GOT3 (cell line): ENCODE measurements at regions not wholly inside any gene's neighbourhood (a gene's known extent, or its start where the extent isn't known, plus 50 kb on each side); places are given as distances from the start of the nearest gene placed in this dataset.

Source experiments
- DNase-seq: peaks from one replicate; lab custom pipeline; 2025; ENCODE audit warnings: mixed read lengths; lab: John Stamatoyannopoulos, UW

DNA sequence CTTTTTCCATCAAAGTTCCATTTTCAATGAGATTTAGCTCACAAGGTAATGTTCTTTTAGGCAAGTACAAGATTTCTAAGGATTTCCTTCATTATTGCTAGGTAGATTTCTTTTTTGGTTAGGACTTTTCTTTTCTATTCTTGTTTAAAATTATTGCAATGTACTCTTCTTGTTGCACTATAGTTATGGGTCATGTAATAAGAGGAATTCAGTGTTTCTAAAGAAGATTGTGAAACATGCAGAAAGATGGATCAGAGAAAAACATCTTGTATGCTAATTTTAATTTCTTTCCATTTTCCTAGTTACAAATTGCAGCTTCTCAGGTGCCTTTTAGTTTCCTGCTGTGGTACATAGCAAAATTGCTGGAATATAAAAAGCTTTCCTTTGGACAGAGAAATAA lies 56.1 kb downstream of the BTG1 start:
- DNase-seq, result no peak

DNA sequence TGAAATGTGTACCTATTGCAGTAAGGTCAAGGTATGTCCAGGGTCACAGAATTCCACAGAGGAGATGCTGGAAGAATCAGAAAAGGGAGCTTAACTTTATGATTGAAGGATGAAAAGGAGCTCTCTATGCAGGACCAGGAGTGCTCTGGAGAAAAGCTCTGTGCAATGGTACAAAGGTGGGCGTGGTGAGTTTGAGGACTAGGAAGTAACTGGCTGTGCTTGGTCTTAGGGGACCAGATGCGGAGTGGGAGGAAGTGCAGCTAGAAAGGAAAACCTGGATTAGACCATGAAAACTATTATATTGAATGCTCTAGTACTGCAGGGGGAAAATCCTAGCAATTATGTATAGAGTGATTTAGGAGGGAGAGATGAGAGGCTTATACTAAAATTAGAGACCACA lies 56.8 kb downstream of the BTG1 start:
- no peak for DNase-seq

DNA sequence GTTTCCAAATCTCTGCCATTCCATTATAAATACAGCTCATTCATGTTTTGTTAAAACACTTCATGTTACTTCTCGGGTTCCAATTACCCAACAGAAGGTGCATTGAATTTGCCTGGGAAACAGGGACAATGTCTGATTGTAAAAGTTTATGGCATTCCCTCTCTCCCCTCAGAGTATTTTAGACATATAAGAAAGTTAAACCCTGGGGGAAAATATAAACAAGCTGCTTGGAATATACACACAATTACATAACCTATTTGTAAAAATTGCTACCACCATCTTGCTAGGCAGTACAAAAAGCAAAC lies 60.0 kb downstream of the BTG1 start:
- no peak for DNase-seq

DNA sequence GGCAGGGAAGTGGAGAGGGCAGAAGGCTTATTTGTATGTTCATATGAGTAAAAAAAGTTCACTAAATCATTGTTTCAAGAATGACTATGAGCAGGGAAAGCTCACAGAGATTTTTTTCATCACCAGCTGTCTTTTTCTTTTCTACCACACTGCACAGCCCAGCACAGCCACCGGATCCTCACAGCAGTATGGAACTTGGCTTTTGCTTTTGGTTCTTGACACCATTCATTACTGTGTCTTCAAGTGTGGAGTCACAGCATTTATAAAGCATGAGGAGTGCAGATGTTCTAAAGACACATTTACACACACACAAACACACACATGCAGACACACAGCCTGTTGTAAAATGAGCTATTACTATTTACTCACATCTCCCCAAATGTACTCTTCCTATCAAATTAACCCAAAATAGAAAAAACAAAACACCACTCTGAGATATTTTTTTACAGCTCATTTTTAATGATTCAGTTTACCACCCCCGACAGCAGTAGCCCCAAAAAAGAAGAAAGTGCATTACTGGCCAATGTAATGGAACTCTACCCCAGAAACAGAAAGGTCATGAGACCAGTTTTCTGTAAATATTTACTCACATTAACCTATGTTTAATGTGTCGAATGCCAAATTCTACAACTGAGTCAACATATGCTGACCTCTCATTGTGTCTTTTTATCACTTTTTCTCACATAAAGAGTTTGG lies 60.5 kb downstream of the BTG1 start:
- no peak for DNase-seq

DNA sequence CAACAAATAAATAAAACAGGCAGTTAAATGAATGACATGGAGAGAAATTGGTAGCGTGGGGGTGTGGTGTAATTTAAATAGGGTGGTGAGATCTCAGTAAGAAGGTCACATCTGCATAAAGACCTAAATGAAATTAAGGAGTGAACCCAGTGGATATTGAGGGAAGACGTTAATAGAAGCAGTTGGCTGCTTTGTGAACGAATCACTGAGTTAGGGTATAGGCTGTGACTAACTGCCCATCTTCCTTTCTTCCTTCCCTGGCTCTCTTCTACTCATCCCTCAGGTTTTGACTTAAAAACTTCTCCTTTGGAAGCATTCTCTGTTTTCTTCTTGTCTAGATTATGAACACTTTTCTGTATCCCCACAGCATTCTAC lies 64.7 kb downstream of the BTG1 start:
- DNase-seq, result no peak

DNA sequence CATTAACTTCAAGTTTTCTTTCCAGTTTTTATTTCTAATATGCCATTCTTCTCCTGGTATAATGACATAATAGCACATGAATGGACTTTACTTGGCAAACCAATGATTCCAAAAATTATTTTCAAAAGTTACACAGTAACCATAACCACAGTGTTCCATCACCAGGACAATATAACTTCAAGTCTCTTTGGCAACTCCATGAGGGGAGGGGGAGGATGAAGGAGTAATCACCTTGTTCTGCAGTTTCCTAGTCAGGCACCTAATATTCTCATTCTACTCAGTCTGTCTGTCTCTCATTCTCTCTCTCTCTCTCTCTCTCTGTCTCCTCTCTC lies 66.6 kb downstream of the BTG1 start:
- DNase-seq, result no peak

DNA sequence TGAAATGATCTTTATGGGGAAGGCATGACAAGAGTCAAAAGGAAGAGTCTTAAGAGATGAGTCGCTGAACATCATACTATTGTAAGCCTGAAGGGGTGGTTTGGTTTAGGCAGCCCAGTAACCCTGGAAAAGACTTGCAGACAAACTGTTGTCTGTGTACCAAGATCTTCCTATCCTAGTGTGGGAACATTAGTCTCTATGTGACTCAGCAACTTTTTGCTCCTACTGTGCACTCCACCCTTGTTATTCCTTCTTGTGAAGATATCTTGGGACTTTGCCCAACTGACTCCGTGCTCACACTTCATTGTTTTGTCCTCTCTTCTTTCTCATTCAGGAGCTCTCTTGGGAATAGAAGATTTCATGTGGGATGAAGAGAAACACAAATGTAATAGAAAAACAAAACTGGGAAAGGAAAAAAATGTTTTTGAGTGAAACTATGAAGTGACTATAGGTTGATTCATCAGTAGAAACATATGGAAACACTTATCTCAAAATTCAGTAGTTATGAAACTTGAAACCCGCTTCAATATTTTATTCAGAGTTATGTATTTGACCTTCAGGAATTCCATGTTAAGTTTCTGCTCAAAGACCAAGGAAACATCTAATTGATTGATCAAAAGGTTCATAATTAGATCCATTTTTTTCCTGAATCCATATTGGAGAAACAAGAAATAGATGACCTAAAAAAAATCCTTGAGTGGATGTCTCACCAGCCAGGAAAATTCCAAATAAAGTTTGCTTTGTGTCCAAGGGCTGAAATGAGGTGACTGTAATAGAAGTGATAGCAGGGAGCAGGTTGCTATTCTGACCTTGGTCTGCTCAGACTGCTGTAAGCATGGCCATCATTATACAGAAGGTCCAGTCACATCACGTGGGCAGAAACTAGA lies 67.2 kb downstream of the BTG1 start:
- no peak for DNase-seq

DNA sequence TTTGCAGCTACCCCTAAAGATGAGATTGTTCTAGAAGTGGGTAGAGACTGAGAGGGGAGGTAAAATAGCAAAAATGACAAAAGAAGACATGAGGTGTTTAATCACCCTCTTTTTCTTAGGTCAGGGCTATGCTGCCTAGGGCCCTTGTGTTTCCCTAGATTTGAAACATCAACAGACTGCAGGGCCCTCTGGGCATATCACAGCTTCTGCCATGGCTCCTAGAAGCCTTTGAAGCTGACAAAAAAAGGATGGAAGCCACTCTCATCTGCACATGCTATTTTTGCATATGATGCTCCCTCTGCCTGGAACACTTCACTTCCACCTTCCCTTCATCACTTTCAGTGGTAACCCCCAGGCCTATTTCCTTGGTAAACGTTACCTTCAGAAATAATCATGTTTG lies 68.1 kb downstream of the BTG1 start:
- no peak for DNase-seq

DNA sequence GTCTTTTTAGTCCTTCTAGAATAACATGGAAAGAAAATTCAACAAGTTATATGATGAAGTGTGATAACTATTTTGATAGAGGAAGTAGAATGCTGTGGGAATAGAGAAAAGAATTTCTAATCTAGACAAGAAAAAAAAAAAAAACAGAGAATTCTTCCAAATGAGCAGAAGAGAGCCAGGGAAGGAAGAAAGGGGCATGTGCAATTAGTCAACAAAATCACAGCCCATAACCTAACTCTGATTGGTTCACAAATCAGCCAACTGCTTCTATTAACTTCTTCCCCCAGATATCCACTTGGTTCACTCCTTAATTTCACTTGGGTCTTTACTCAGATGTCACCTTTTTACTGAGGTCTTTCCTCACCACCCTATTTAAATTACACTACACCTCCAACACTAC lies 69.5 kb downstream of the BTG1 start:
- no peak for DNase-seq

DNA sequence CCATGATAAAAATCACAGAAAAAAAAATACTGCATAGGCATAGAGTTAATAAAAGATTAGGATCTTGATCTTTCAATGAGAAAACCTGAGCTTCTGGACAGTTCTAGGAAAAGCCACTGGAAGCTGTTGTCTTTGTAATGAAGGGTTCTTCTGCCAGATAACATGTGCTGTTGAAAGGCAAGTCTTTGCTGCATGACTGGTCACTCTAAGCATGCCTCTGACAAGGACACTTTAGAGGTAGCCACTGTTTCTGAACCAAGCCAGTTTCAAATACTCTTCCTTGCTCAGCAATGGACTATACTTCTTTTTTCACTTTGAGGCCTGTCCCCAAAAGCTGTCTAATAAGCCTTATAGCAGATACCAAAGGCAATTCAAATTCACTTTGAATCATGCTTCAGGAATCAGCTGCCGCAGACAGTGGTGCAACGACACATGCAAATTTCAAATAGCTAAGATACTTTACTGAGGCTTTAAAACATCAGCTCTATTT lies 70.2 kb downstream of the BTG1 start:
- DNase-seq, result no peak

DNA sequence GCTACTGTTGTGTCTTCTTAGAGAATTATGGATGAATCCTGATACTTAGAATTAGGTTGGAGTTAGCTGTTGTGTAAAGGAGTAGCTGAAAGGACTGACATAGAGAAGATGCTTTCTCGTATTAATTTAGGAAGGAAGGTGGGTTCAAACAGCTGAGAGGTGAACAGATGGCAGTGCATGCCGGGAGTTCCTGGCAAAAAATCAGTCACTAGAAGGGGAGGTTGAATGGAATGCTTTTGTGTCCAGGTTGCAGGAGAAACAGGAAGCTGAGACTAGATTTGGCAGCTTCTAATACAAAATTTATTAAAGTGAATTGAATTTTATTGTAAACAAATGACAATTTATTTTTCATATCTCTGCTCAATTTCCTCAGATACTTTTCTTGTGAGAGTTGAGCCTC lies 70.8 kb downstream of the BTG1 start:
- no peak for DNase-seq

DNA sequence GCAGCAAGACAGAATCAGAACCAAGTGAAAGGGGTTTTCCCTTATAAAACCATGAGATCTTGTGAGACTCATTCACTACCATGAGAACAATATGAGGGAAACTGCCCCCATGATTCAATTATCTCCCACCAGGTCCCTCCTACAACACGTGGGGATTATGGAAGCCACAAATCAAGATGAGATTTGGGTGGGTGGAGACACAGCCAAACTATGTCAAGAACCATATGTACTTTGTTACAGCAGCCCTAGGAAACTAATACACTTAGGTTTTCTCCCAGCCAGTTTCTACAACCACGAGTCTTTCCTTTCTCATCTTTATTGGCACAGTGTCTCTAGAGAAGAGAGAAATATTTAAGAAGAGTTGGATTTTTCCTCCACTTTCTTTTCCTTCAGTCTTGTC lies 72.6 kb downstream of the BTG1 start:
- no peak for DNase-seq

DNA sequence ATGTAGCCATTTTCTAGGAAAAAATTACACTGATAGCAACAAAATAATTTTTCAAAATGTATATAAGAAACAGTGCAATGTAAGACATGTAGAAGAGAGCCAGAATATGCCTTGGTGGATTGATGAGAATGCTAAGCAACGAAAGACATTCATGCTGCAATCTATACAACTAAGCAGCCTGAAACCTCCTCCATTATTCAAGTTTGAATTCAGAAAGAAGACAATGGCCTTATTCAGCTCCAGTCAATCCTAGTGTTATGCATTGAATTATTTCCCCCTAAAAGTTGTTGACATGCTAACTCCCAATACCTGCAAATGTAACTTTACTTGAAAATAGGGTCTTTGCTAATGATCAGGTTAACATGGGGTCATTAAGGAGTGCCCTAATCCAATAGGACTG lies 73.5 kb downstream of the BTG1 start:
- DNase-seq, result no peak

DNA sequence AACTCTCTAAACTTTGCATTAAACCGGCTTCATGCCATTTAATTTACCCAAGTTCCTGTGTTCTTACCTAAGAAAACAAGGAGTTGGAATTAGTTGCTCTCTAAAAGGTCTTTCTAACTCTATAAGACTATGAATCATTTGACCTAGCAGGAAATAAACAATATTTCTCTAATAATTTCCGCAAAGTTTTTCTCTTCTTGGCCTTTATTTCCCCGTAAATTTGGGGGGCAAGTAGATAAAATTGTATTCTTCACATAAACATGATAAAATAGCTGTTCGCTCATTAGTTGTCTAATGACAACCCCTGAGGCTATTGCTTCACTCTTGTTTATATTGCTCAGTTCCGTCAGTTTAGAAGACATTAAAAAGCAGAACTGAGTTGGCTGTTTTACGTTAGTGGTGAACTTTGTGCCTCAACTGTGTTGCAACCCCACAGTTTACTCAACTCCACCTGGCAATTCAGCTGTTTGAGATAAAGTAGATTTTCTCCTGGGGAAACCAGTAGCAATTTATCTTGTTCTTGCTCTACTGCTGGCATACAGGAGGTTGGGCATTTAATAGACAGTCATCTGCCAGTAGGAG lies 74.7 kb downstream of the BTG1 start:
- DNase-seq, result no peak

DNA sequence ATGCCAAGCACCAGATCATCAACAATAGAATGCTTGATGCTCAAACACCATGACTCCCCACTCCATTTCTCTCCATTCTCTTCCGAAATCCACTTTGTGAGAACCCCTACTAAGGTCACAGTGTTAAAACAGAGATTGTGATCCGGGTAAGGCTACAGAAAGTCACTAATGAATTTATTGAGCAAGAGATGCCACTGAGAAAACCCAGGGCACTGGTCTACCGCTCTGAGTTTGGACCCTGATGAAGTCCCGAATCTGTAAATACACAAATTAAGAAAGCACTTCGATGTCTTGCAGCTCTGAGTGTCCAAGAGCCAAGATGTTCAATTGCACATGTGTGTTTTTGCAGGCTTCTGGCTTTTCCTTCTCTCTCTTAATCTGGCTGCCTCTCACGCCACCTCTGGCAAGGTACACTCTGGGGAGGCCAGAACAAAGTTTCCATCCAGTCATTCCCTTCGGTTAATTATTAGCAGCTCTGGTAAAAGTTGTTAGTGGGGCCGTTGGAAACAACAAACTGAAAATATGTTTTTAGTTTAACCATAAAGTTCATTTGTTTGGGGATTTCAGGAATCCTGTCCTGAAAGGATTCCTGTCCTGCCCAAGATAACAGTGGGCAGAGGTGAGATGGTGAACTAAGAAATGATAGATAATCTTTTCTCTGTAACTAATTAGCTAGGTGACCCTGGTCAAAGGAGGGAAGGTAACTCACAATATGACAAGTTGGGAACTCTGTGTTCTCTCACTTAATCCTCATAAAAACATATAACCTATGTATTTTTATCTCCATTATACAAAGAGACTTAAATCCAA lies 75.4 kb downstream of the BTG1 start:
- no peak for DNase-seq

DNA sequence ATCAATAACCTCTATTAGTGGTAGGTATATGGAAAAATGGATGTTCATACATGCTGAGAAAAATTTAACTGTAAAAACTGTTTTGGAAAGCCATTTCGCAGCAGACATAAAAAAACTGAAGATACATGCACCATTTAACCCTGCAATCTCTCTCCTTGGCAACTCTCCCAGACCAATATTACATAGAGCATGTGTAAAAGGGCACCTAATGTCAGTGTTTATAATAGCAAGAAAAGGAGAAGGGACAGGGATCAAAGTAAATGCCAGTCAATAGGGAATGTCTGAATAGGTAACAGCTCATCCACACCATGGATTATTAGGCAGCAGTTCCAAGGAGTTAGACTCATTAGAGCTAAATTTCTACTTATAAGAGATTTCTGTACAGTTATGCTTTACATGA lies 77.2 kb downstream of the BTG1 start:
- no peak for DNase-seq

DNA sequence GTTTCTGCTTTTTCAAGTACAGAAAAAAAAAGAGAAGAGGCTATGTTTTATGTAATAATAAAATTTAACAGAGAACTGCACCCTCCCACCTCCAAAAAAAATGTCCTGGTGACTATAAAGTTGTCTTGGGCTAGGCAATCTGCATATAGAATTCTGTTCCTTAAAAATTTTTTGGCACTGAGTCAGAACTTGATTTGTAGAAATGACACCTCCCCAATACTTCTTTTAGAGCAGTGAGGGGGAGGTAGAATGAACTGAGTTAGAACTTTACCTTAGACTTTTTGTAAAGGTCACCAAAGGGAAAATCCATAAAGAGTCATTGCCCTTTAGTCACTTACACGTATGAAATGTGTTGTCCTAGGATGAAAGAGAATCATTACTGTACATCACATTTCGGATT lies 80.0 kb downstream of the BTG1 start:
- DNase-seq, result no peak

DNA sequence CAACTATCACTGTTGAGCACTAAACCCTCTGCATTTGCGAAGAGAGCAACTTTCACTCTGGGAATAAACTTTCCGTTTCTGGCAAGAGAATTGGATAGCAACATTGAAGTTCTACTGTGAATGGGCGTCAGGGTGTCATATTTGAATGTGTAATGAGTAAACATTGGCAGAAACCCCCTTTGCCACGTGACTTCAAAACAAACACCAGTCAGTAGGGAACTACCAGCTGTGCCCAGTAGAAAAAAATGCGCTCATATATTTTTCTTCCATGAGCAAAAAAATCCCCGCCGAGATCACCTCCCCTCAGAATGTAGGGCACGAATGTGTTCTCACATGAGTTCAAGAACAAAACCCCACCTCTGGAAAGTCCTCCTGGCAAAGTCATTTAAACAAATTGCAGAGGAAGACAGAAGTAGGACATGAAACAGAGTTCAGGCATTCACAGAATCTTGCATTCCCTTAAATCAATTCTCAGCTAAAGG lies 80.6 kb downstream of the BTG1 start:
- DNase-seq, result no peak

DNA sequence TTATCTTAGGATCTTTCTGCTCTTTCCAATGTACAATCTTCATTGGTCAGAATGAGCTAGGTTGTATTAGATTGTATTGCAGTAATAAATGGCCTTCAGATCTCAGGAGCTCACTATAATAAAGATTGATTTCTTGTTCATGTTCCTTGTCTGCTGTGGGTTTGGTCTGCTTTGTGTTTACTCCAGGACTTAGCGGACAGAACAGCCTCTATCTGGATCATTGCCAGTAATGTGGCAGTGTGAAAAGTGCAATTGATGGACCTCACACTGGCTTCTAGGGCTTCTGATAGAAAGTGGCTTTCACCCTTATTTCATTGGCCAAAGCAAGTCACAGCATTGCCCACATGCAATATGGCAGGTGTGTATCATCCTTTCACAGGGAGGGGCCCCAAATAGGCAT lies 81.2 kb downstream of the BTG1 start:
- no peak for DNase-seq

DNA sequence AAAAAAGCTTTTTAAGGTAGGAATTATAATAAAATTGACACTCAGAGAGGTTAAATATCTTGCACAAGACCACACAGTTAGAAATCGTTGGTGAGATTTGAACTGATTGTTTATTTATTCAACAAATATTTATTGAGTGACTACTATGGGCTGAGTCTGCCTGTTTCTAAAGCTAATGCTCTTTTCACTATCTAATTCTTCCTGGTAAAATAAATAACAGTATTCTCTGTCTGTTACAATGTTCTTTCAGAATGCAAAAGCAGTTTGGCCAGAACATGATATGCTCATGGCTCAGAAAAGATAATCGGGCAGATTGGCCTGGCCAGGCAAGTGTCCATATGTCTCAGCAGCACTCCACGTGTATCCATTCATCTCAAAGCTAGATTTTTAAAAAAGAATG lies 82.0 kb downstream of the BTG1 start:
- no peak for DNase-seq

DNA sequence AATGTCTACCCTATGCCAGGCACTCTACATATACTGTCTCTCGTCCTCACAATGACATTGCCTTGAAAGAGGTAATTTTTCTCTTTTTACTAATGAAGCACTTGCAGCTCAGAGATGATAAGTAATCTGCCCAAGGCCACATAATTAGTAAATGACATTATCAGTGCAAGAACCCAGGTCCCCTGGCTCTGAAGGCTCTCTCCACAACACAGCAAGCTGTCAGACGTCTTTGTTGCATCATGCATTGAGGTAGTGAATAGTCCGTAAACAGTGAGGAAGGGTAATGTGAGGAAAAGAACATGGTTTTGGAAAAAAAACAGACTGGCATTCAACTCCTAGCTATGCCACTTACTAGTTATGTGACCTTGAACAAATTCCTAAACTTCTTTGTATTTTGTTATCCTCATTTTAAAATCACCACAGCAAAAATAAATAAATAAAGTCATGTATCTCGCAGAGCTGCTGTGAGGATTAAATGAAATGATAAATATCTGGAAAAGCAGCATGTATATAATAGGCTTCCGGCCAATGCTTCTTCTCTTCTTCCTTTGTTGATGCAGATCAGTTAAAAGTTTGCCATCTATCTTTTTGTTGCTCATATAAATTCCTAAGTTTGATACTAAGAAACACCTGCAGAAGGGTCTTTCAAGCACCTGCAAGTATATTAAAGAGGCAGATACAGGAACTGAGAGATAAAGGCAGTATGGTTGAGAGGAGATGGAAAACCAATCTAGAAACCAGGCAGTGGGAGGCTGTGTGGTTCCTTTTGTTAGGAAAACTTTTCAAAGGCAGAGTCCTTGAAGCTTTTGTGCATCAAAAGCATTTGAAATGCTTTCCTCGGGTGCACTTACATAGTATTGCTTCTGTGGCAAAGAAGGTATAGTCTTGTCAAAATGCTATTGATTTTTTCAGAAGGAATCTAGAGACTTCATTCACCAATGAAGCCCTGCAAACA lies 82.8 kb downstream of the BTG1 start:
- DNase-seq, result no peak
